ENCODE measurements at regions not wholly inside any gene's neighbourhood (a gene's known extent, or its start where the extent isn't known, plus 50 kb on each side); places are given as distances from the start of the nearest gene placed in this dataset.
A peak's percentile ranks its signal among the peaks of the same experiment; 100 is the strongest.

DNA sequence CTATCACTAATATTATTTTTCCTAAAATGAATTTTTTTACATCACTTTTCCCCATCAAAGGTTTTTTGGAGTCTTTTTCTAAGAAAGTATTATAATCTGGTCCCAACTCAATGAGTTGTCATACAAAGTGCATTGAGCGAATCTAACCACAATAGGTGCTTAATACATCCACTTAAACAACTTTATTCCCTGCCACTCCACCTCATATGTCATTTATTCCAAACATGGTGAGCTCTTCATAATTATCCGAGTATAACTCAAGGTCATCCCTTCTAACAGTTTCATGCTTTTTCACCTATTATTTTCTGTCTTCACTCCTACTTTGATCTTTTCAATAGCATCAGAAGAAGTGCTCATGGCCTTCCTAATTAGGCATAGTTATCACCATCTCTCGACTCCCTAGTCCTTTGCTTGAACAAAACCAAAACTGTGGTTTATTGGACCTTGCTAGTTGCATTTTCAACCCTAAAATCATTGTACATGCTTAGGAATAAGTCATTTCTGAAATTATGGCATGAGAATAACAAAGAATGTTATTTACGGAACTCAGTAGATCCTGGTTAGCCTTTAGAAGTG, 754.7 kb upstream of the CTNND2 start (continued):
- no peak for TF ChIP-seq SRF (IDR thresholded peaks at IDR 0.05; ENCODE audit: low read depth, low read length)
- no peak for TF ChIP-seq FOSL1 (IDR thresholded peaks at IDR 0.05; ENCODE audit: insufficient read depth, low read depth, low read length)
- 0 out of 2 replicates have a peak, but pooled peaks have one; percentile 75 for TF ChIP-seq POLR2AphosphoS5 (IDR thresholded peaks at IDR 0.05; ENCODE audit: low read depth, low read length)
- TF ChIP-seq ZNF274 (IDR thresholded peaks at IDR 0.05; ENCODE audit: borderline replicate concordance, extremely low read depth, low read length): no peak
- no peak for TF ChIP-seq KDM1A (IDR thresholded peaks at IDR 0.05; ENCODE audit: borderline replicate concordance, low read length)
- TF ChIP-seq POLR2A (IDR thresholded peaks at IDR 0.05; ENCODE audit: control extremely low read depth in 1 of 2, low read depth in 2 of 2, low read length in 2 of 2): 0 out of 3 replicates have a peak, but pooled peaks of 1 of the 2 experiments have one; percentile 2
- TF ChIP-seq, protein P1, sequence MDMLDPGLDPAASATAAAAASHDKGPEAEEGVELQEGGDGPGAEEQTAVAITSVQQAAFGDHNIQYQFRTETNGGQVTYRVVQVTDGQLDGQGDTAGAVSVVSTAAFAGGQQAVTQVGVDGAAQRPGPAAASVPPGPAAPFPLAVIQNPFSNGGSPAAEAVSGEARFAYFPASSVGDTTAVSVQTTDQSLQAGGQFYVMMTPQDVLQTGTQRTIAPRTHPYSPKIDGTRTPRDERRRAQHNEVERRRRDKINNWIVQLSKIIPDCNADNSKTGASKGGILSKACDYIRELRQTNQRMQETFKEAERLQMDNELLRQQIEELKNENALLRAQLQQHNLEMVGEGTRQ (IDR thresholded peaks at IDR 0.05; ENCODE audit: low read length): no peak
- TF ChIP-seq NANOG (IDR thresholded peaks at IDR 0.05; ENCODE audit: insufficient read depth, low read depth, low read length, poor library complexity, severe bottlenecking): no peak
- TF ChIP-seq KDM5A (IDR thresholded peaks at IDR 0.05; ENCODE audit: low read length): no peak
- TF ChIP-seq SIX5 (IDR thresholded peaks at IDR 0.05; ENCODE audit: low read depth, low read length): no peak

All from H1 (cell line).